Liver (tissue), 8 donors: ENCODE measurements at regions not wholly inside any gene's neighbourhood (a gene's known extent, or its start where the extent isn't known, plus 50 kb on each side); places are given as distances from the start of the nearest gene placed in this dataset.

Experiments used
- DNase-seq: peaks from one replicate; pipeline ENCODE4 v3.0.0-alpha.2; 2017; ENCODE audit warnings: low spot score
- H3K27ac ChIP-seq, 2 donors: one replicate each; pipeline ENCODE4 v1.7.0; 2013; ENCODE audit warnings: inconsistent platforms in 2 of 2, low read length in 2 of 2, control low read depth in 1 of 2, low read depth in 1 of 2, mild to moderate bottlenecking in 1 of 2
- H3K27me3 ChIP-seq, 4 donors: one replicate each; pipeline versions ENCODE4 v1.6.1 to v1.7.0; 2013; ENCODE audit warnings: low read length in 3 of 4, inconsistent platforms in 1 of 4, mild to moderate bottlenecking in 1 of 4, moderate library complexity in 1 of 4; ENCODE audit not compliant: control insufficient read depth in 4 of 4, insufficient read depth in 4 of 4
- H3K36me3 ChIP-seq, 4 donors: one replicate each; pipeline versions ENCODE4 v1.6.1 to v1.7.0; 2013; ENCODE audit warnings: low read length in 3 of 4, mild to moderate bottlenecking in 3 of 4, low read depth in 1 of 4, moderate library complexity in 1 of 4; ENCODE audit not compliant: control insufficient read depth in 4 of 4, insufficient read depth in 3 of 4
- H3K4me1 ChIP-seq, 4 donors: one replicate each; pipeline versions ENCODE4 v1.6.1 to v1.7.0; 2013; ENCODE audit warnings: low read length in 3 of 4, mild to moderate bottlenecking in 3 of 4, moderate library complexity in 1 of 4; ENCODE audit not compliant: control insufficient read depth in 4 of 4, insufficient read depth in 4 of 4
- H3K4me3 ChIP-seq, 3 donors: one replicate each; pipeline versions ENCODE4 v1.6.1 to v1.7.0; 2013; ENCODE audit warnings: low read length in 3 of 3, control low read depth in 1 of 3, low read depth in 1 of 3, mild to moderate bottlenecking in 1 of 3
- H3K9ac ChIP-seq, 2 donors: one replicate each; pipeline ENCODE4 v1.7.0; 2013; ENCODE audit warnings: low read length in 2 of 2, mild to moderate bottlenecking in 2 of 2, moderate library complexity in 2 of 2, control low read depth in 1 of 2, low read depth in 1 of 2
- H3K9me3 ChIP-seq, 4 donors: one replicate each; pipeline versions ENCODE4 v1.6.1 to v1.7.0; 2013; ENCODE audit warnings: low read length in 3 of 4; ENCODE audit not compliant: control insufficient read depth in 4 of 4
- EGR1 ChIP-seq, 2 donors: IDR thresholded peaks; 2 replicates each; pipeline ENCODE4 v1.6.1; 2016 to 2018; ENCODE audit warnings: antibody characterized with exemption in 2 of 2, low read depth in 2 of 2
- FOXA1 ChIP-seq: IDR thresholded peaks from 2 replicates; pipeline ENCODE4 v1.6.1; 2016; ENCODE audit warnings: antibody characterized with exemption
- FOXA2 ChIP-seq: IDR thresholded peaks from 2 replicates; pipeline ENCODE4 v1.6.1; 2016; ENCODE audit warnings: antibody characterized with exemption
- GABPA ChIP-seq, 2 donors: IDR thresholded peaks in 1 of 2; conservative IDR thresholded peaks in 1 of 2; 2 replicates each; pipeline ENCODE4 v1.6.1; 2016; ENCODE audit warnings: antibody characterized with exemption in 2 of 2, mild to moderate bottlenecking in 1 of 2, moderate library complexity in 1 of 2
- HNF4A ChIP-seq, 2 donors: conservative IDR thresholded peaks; 2 replicates each; pipeline ENCODE4 v1.6.1; 2016; ENCODE audit warnings: antibody characterized with exemption in 2 of 2, mild to moderate bottlenecking in 2 of 2
- HNF4G ChIP-seq: IDR thresholded peaks from 2 replicates; pipeline ENCODE4 v1.6.1; 2016; ENCODE audit warnings: antibody characterized with exemption
- JUND ChIP-seq, 2 donors: IDR thresholded peaks; 2 replicates each; pipeline ENCODE4 v1.6.1; 2016; ENCODE audit warnings: antibody characterized with exemption in 2 of 2
- NR2F2 ChIP-seq: IDR thresholded peaks from 2 replicates; pipeline ENCODE4 v1.6.1; 2016; ENCODE audit warnings: antibody characterized with exemption
- RAD21 ChIP-seq, 2 donors: IDR thresholded peaks; 2 replicates each; pipeline ENCODE4 v1.6.1; 2016; ENCODE audit warnings: antibody characterized with exemption in 2 of 2, mild to moderate bottlenecking in 2 of 2
- RXRA ChIP-seq, 2 donors: IDR thresholded peaks; 2 replicates each; pipeline ENCODE4 v1.6.1; 2017 to 2018; ENCODE audit warnings: antibody characterized with exemption in 2 of 2, mild to moderate bottlenecking in 1 of 2
- SP1 ChIP-seq: IDR thresholded peaks from 2 replicates; pipeline ENCODE4 v1.6.1; 2018; ENCODE audit warnings: antibody characterized with exemption, mild to moderate bottlenecking
- TAF1 ChIP-seq: conservative IDR thresholded peaks from 2 replicates; pipeline ENCODE4 v1.6.1; 2016; ENCODE audit warnings: antibody characterized with exemption, mild to moderate bottlenecking
- YY1 ChIP-seq: IDR thresholded peaks from 2 replicates; pipeline ENCODE4 v1.6.1; 2016; ENCODE audit warnings: antibody characterized with exemption, mild to moderate bottlenecking
- WGBS: extraction: QIAGEN DNeasy Blood & Tissue Kit; methylation state at CpG from one replicate; pipeline ENCODE4 v1.1.7; 2013; 5-methylcytosine and 5-hydroxymethylcytosine counted together
- TF ChIP-seq, protein P1 (sequence below): IDR thresholded peaks from 2 replicates; pipeline ENCODE4 v1.6.1; 2016; ENCODE audit warnings: antibody characterized with exemption
- TF ChIP-seq, protein P2 (sequence below): IDR thresholded peaks from 2 replicates; pipeline ENCODE4 v1.6.1; 2016; ENCODE audit warnings: antibody characterized with exemption
- TF ChIP-seq, protein P3 (sequence below): fragments of 150-350 bp; IDR thresholded peaks from 2 replicates; pipeline ENCODE4 v1.5.1; 2017; ENCODE audit warnings: improper control_type of control experiment, low read depth, low read length; ENCODE audit not compliant: missing input control
- TF ChIP-seq, protein P4 (sequence below): IDR thresholded peaks from 2 replicates; pipeline ENCODE4 v1.6.1; 2016; ENCODE audit warnings: antibody characterized with exemption
- TF ChIP-seq, protein P5 (sequence below): IDR thresholded peaks from 2 replicates; pipeline ENCODE4 v1.6.1; 2016; ENCODE audit warnings: antibody characterized with exemption, mild to moderate bottlenecking
- donor health status: healthy.
- donor health status: healthy.
- donor health status: healthy.
- donor health status: healthy.
- donor health status: healthy.

DNA sequence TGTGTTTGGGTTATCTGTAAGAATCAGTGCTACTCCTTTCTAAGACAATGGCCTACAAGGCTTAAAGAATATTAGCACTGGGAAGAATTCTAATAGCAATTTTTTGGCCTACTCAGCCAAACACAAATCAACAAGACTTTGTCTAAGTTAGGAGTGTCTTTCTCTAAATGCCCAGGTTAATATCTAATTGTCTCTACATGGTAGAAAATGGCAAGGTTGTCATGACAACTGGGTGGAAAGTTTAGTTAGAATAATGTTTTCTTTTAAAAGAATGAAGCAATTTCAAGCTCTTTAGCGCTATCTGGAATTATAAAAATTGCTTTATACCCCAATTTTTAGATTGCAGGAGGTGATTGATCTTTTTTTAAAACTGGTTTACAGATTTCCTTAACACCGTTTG is 396.8 kb downstream of the TUSC7 start (continued):
- TF ChIP-seq, protein P1, sequence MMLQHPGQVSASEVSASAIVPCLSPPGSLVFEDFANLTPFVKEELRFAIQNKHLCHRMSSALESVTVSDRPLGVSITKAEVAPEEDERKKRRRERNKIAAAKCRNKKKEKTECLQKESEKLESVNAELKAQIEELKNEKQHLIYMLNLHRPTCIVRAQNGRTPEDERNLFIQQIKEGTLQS = no peak

DNA sequence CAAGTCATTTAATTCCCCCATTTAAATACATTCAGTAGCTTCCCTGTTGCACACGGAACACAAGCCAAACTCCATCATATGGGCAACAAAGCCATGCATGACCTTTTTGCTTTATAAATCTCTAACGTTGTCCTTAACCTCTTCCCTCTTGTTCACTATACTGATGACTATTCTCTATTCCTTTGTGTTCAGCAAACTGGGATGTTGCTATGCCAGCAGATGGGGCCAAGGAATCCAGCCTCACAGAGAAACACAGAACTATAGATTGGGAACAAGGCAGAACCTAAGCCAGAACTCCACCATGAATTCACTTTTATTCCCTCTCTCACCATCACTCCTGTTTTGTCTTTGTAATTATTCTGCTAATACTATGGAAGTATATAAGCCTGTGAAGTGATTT is 398.4 kb downstream of the TUSC7 start:
- 81% methylated on average over 2 of the region's 2 CpGs for WGBS
- Histone ChIP-seq H3K4me1 (no peaks in the 10 kb centered on the region), H3K27me3 (no peaks in the 10 kb centered on the region), H3K27ac (no peak overlapping the region), H3K4me3 (no peak overlapping the region), H3K9me3 (no peaks in the 10 kb centered on the region), H3K36me3 (no peaks in the 10 kb centered on the region), H3K9ac (no peak overlapping the region)
- TF ChIP-seq, protein P2, sequence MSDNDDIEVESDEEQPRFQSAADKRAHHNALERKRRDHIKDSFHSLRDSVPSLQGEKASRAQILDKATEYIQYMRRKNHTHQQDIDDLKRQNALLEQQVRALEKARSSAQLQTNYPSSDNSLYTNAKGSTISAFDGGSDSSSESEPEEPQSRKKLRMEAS = no peak
- TF ChIP-seq HNF4A (conservative IDR thresholded peaks at IDR 0.05) (no peak), TAF1 (no peak), GABPA (IDR thresholded peaks at IDR 0.05 in 1 of 2, conservative IDR thresholded peaks at IDR 0.05 in 1 of 2) (no peak), JUND (IDR thresholded peaks at IDR 0.05) (no peak), EGR1 (IDR thresholded peaks at IDR 0.05; ENCODE audit: low read depth in 2 of 2) (no peak), HNF4G (no peak), YY1 (no peak), RXRA (IDR thresholded peaks at IDR 0.05) (no peak), RAD21 (IDR thresholded peaks at IDR 0.05) (no peak), SP1 (no peak), NR2F2 (no peak), FOXA1 (no peak), FOXA2 (no peak)
- TF ChIP-seq, protein P3, sequence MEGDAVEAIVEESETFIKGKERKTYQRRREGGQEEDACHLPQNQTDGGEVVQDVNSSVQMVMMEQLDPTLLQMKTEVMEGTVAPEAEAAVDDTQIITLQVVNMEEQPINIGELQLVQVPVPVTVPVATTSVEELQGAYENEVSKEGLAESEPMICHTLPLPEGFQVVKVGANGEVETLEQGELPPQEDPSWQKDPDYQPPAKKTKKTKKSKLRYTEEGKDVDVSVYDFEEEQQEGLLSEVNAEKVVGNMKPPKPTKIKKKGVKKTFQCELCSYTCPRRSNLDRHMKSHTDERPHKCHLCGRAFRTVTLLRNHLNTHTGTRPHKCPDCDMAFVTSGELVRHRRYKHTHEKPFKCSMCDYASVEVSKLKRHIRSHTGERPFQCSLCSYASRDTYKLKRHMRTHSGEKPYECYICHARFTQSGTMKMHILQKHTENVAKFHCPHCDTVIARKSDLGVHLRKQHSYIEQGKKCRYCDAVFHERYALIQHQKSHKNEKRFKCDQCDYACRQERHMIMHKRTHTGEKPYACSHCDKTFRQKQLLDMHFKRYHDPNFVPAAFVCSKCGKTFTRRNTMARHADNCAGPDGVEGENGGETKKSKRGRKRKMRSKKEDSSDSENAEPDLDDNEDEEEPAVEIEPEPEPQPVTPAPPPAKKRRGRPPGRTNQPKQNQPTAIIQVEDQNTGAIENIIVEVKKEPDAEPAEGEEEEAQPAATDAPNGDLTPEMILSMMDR = no peak
- TF ChIP-seq, protein P1 = no peak
- TF ChIP-seq, protein P4, sequence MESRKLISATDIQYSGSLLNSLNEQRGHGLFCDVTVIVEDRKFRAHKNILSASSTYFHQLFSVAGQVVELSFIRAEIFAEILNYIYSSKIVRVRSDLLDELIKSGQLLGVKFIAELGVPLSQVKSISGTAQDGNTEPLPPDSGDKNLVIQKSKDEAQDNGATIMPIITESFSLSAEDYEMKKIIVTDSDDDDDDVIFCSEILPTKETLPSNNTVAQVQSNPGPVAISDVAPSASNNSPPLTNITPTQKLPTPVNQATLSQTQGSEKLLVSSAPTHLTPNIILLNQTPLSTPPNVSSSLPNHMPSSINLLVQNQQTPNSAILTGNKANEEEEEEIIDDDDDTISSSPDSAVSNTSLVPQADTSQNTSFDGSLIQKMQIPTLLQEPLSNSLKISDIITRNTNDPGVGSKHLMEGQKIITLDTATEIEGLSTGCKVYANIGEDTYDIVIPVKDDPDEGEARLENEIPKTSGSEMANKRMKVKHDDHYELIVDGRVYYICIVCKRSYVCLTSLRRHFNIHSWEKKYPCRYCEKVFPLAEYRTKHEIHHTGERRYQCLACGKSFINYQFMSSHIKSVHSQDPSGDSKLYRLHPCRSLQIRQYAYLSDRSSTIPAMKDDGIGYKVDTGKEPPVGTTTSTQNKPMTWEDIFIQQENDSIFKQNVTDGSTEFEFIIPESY = no peak
- TF ChIP-seq, protein P5, sequence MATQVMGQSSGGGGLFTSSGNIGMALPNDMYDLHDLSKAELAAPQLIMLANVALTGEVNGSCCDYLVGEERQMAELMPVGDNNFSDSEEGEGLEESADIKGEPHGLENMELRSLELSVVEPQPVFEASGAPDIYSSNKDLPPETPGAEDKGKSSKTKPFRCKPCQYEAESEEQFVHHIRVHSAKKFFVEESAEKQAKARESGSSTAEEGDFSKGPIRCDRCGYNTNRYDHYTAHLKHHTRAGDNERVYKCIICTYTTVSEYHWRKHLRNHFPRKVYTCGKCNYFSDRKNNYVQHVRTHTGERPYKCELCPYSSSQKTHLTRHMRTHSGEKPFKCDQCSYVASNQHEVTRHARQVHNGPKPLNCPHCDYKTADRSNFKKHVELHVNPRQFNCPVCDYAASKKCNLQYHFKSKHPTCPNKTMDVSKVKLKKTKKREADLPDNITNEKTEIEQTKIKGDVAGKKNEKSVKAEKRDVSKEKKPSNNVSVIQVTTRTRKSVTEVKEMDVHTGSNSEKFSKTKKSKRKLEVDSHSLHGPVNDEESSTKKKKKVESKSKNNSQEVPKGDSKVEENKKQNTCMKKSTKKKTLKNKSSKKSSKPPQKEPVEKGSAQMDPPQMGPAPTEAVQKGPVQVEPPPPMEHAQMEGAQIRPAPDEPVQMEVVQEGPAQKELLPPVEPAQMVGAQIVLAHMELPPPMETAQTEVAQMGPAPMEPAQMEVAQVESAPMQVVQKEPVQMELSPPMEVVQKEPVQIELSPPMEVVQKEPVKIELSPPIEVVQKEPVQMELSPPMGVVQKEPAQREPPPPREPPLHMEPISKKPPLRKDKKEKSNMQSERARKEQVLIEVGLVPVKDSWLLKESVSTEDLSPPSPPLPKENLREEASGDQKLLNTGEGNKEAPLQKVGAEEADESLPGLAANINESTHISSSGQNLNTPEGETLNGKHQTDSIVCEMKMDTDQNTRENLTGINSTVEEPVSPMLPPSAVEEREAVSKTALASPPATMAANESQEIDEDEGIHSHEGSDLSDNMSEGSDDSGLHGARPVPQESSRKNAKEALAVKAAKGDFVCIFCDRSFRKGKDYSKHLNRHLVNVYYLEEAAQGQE = no peak
- no peak for DNase-seq
